ENCODE measurements at regions not wholly inside any gene's neighbourhood (a gene's known extent, or its start where the extent isn't known, plus 50 kb on each side); places are given as distances from the start of the nearest gene placed in this dataset.

GRCh38 chr1:199226163-199226562 lies 587.3 kb downstream of the PTPRC start:
- Histone ChIP-seq H3K27me3 (no peaks in the 10 kb centered on the region), H3K27ac (no peak overlapping the region)
- DNase-seq = no peak

GRCh38 chr1:199242147-199242546 lies 603.3 kb downstream of the PTPRC start:
- Histone ChIP-seq H3K36me3 (no peaks in the 10 kb centered on the region), H3K27me3 (no peaks in the 10 kb centered on the region), H3K4me1 (no peaks in the 10 kb centered on the region), H3K9me3 (no peaks in the 10 kb centered on the region), H3K4me3 (no peak overlapping the region), H3K27ac (no peak overlapping the region)
- DNase-seq = no peak
- no peak for TF ChIP-seq CTCF (IDR thresholded peaks at IDR 0.05)
- no peak for TF ChIP-seq POLR2A (IDR thresholded peaks at IDR 0.05)

More at GRCh38 chr1:199226163-199226562, 587.3 kb downstream of the PTPRC start:
- Histone ChIP-seq H3K9me3 (no peaks in the 10 kb centered on the region), H3K4me3 (no peak overlapping the region), H3K36me3 (no peaks in the 10 kb centered on the region), H3K4me1 (no peaks in the 10 kb centered on the region)
- TF ChIP-seq CTCF (IDR thresholded peaks at IDR 0.05) = no peak
- TF ChIP-seq POLR2A (IDR thresholded peaks at IDR 0.05) = no peak

- Histone ChIP-seq H3K9me3 (no peaks in the 10 kb centered on the region), H3K4me3 (no peak overlapping the region), H3K27ac (no peak overlapping the region), H3K36me3 (no peaks in the 10 kb centered on the region), H3K27me3 (no peaks in the 10 kb centered on the region), H3K4me1 (no peaks in the 10 kb centered on the region)
- DNase-seq = peak in 1 of 3 donors; percentile 16
- TF ChIP-seq POLR2A (IDR thresholded peaks at IDR 0.05) (no peak), CTCF (IDR thresholded peaks at IDR 0.05) (no peak)
Observed at GRCh38 chr1:199242601-199243000, 603.8 kb downstream of the PTPRC start.

GRCh38 chr1:199243423-199244061 lies 604.7 kb downstream of the PTPRC start:
- no peak overlapping the region for H3K4me3 ChIP-seq
- H3K4me1 ChIP-seq = no peaks in the 10 kb centered on the region
- peak; percentile 29 to 67 (median 47) for DNase-seq
- H3K36me3 ChIP-seq = no peaks in the 10 kb centered on the region
- H3K9me3 ChIP-seq = no peaks in the 10 kb centered on the region
- TF ChIP-seq CTCF (IDR thresholded peaks at IDR 0.05) = peak in 4 of 6 experiments; percentile 22 to 38 (median 36)
- TF ChIP-seq POLR2A (IDR thresholded peaks at IDR 0.05) = no peak
- H3K27me3 ChIP-seq = no peaks in the 10 kb centered on the region
- no peak overlapping the region for H3K27ac ChIP-seq

GRCh38 chr1:199245946-199246345 lies 607.1 kb downstream of the PTPRC start:
- H3K36me3 ChIP-seq = no peaks in the 10 kb centered on the region
- no peak overlapping the region for H3K4me3 ChIP-seq
- no peaks in the 10 kb centered on the region for H3K27me3 ChIP-seq
- no peak overlapping the region for H3K27ac ChIP-seq
- TF ChIP-seq POLR2A (IDR thresholded peaks at IDR 0.05) (no peak), CTCF (IDR thresholded peaks at IDR 0.05) (no peak)
- no peaks in the 10 kb centered on the region for H3K4me1 ChIP-seq
- H3K9me3 ChIP-seq = no peaks in the 10 kb centered on the region
- DNase-seq = no peak

- Histone ChIP-seq H3K27ac (no peak overlapping the region), H3K9me3 (no peaks in the 10 kb centered on the region), H3K4me3 (no peak overlapping the region), H3K4me1 (no peaks in the 10 kb centered on the region), H3K27me3 (no peaks in the 10 kb centered on the region), H3K36me3 (no peaks in the 10 kb centered on the region)
- TF ChIP-seq POLR2A (IDR thresholded peaks at IDR 0.05) = no peak
- TF ChIP-seq CTCF (IDR thresholded peaks at IDR 0.05) = no peak
- no peak for DNase-seq
Observed at GRCh38 chr1:199246716-199247115, 607.9 kb downstream of the PTPRC start.

Measured in Peyer's patch (tissue), 4 donors.